Activated CD4-positive, alpha-beta T cell treated with anti-CD3 and anti-CD28 coated beads, Interleukin-2, amount 10 ng/mL, durations not matched to agents 7 days and 5 days (primary cell): ENCODE measurements at regions not wholly inside any gene's neighbourhood (a gene's known extent, or its start where the extent isn't known, plus 50 kb on each side); places are given as distances from the start of the nearest gene placed in this dataset.

ENCODE experiments used
- CTCF ChIA-PET: fragments of 350-600 bp; sonication (Branson Sonifier 250); formaldehyde crosslinking; loops from one replicate; lab custom pipeline; 2021; ENCODE audit warnings: antibody characterized with exemption; lab: Charles Lee
- POLR2A ChIA-PET: fragments of 350-600 bp; sonication (Branson Sonifier 250); formaldehyde crosslinking; loops from one replicate; lab custom pipeline; 2021; ENCODE audit warnings: antibody characterized with exemption; lab: Charles Lee
- DNase-seq: peaks from one replicate; pipeline ENCODE4 v3.0.0-alpha.2; 2020
- H3K27ac Mint-ChIP-seq: one replicate; pipeline ENCODE4 v1.8.0; 2021; ENCODE audit warnings: mild to moderate bottlenecking, moderate library complexity, mixed read lengths
- H3K27me3 Mint-ChIP-seq: one replicate; pipeline ENCODE4 v1.8.0; 2021; ENCODE audit warnings: mixed read lengths
- H3K36me3 Mint-ChIP-seq: one replicate; pipeline ENCODE4 v1.8.0; 2021; ENCODE audit warnings: low read depth, mixed read lengths
- H3K4me1 Mint-ChIP-seq: one replicate; pipeline ENCODE4 v1.8.0; 2021; ENCODE audit warnings: mixed read lengths
- H3K4me3 Mint-ChIP-seq: one replicate; pipeline ENCODE4 v1.8.0; 2021; ENCODE audit warnings: mild to moderate bottlenecking, moderate library complexity, mixed read lengths
- H3K9me3 Mint-ChIP-seq: one replicate; pipeline ENCODE4 v1.8.0; 2021; ENCODE audit warnings: mixed read lengths

- ChIA-PET POLR2A (no interaction called here), CTCF (interaction anchor here (0.7 kb wide), 1 partner anchor 1591 kb away, joined by 3 read pairs; no protein-coding TSS in a partner anchor)
- no peak overlapping the region for H3K4me3 Mint-ChIP-seq
Observed at GRCh38 chr5:163362840-163363371, 74.5 kb upstream of the CCNG1 start.

DNA sequence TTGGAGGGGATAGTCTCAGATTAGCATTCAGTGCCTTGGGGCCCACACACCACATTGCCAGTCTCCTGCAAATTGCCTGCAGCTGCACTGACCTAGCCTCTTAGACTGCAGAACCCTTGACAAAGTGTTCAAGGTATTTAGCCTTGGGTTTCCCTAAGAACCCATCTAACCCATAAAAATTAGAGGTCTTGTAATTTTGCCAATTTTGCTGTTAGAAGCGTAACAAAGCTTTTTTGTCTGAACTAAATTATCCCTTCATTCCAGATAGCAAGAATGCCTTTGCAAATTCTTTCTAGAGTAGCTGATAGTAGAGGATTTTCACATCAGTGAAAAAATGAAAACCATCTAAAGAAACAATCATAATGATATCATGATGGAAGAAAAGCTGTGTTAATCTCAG lies 74.0 kb upstream of the CCNG1 start:
- H3K4me1 Mint-ChIP-seq, result no peaks in the 10 kb centered on the region
- ChIA-PET POLR2A (no interaction called here), CTCF (no interaction called here)
- H3K9me3 Mint-ChIP-seq, result no peaks in the 10 kb centered on the region
- no peak overlapping the region for H3K27ac Mint-ChIP-seq
- no peak overlapping the region for H3K4me3 Mint-ChIP-seq
- H3K27me3 Mint-ChIP-seq, result no peaks in the 10 kb centered on the region
- H3K36me3 Mint-ChIP-seq, result no peaks in the 10 kb centered on the region
- DNase-seq, result no peak

More at GRCh38 chr5:163362840-163363371, 74.5 kb upstream of the CCNG1 start:
- Mint-ChIP-seq H3K9me3 (no peaks in the 10 kb centered on the region), H3K27me3 (no peaks in the 10 kb centered on the region), H3K27ac (no peak overlapping the region), H3K36me3 (no peaks in the 10 kb centered on the region), H3K4me1 (no peaks in the 10 kb centered on the region)
- no peak for DNase-seq

- CTCF ChIA-PET, result no interaction called here
- Mint-ChIP-seq H3K4me3 (no peak overlapping the region), H3K27me3 (no peaks in the 10 kb centered on the region), H3K4me1 (no peaks in the 10 kb centered on the region), H3K9me3 (no peaks in the 10 kb centered on the region), H3K27ac (no peak overlapping the region), H3K36me3 (no peaks in the 10 kb centered on the region)
- POLR2A ChIA-PET, result no interaction called here
- DNase-seq, result no peak
Observed at GRCh38 chr5:163366757-163367156, 70.6 kb upstream of the CCNG1 start.

GRCh38 chr5:163369776-163370385 lies 67.5 kb upstream of the CCNG1 start:
- H3K36me3 Mint-ChIP-seq, result no peaks in the 10 kb centered on the region
- ChIA-PET POLR2A (no interaction called here), CTCF (no interaction called here)
- DNase-seq, result no peak
- H3K4me1 Mint-ChIP-seq, result no peaks in the 10 kb centered on the region
- H3K9me3 Mint-ChIP-seq, result no peaks in the 10 kb centered on the region
- H3K4me3 Mint-ChIP-seq, result no peak overlapping the region
- no peak overlapping the region for H3K27ac Mint-ChIP-seq
- H3K27me3 Mint-ChIP-seq, result no peaks in the 10 kb centered on the region

DNA sequence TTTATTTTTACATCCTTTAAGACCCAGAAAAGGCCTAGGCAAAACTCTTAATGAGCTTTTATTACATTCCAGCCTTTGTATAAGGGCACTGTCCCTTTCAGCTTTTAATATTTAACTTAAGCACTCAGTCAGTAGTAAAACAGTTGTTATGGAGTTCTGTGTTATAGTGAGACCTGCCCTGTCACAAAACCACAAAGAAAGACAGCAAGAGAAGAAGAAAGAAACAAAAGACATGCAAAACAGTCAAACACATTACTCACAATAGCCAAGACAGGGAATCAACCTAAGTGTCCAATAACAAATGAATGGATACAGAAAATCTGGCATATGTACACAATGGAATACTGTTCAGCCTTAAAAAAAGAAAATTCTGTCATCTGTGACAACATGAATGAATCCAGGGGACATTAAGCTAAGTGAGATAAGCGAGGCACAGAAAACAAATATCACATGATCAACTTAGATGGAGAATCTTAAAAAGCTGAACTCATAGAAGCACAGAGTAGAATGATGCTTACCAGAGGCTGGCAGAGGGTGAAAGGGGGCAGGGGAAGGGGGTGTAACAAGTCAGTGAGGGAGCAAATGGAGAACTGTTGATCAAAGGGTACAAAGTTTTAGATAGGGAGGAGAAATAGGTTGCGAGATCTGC lies 63.8 kb upstream of the CCNG1 start:
- Mint-ChIP-seq H3K36me3 (no peaks in the 10 kb centered on the region), H3K9me3 (no peaks in the 10 kb centered on the region), H3K27ac (no peak overlapping the region), H3K4me3 (no peak overlapping the region), H3K27me3 (no peaks in the 10 kb centered on the region), H3K4me1 (no peaks in the 10 kb centered on the region)
- CTCF ChIA-PET, result no interaction called here
- no peak for DNase-seq
- POLR2A ChIA-PET, result no interaction called here

- peaks cover 2% of the 10 kb centered on the region for H3K9me3 Mint-ChIP-seq
- no peaks in the 10 kb centered on the region for H3K4me1 Mint-ChIP-seq
- H3K4me3 Mint-ChIP-seq, result no peak overlapping the region
- CTCF ChIA-PET, result interaction anchor here (1.1 kb wide), 1 partner anchor 22 kb away, joined by 4 read pairs; no protein-coding TSS in a partner anchor
- H3K27ac Mint-ChIP-seq, result no peak overlapping the region
- POLR2A ChIA-PET, result no interaction called here
- no peaks in the 10 kb centered on the region for H3K36me3 Mint-ChIP-seq
- no peaks in the 10 kb centered on the region for H3K27me3 Mint-ChIP-seq
- no peak for DNase-seq
Observed at GRCh38 chr5:163377982-163378381, 59.4 kb upstream of the CCNG1 start.

- Mint-ChIP-seq H3K9me3 (peaks cover 2% of the 10 kb centered on the region), H3K4me3 (no peak overlapping the region), H3K36me3 (no peaks in the 10 kb centered on the region), H3K27me3 (no peaks in the 10 kb centered on the region), H3K4me1 (no peaks in the 10 kb centered on the region), H3K27ac (no peak overlapping the region)
- no peak for DNase-seq
- ChIA-PET CTCF (no interaction called here), POLR2A (no interaction called here)
Observed at GRCh38 chr5:163379298-163380155, 57.9 kb upstream of the CCNG1 start.

DNA sequence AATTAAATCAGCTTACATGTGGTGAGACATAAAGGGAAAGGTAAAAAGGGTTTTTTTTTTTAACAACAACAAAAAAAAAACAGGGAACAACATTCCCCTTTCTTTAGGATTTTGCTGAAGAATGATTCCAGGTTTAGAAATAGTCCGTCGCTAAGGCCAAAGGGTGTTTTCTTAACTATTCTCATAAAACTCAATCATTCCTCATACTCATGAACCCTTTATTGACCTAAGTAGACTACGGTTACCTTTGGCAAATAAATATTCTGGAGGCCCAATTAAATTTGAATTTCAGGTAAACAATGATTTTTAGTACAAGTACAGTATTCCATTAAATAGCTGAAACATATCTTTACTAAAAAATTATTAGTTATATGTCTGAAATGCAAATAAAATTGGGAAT lies 55.6 kb upstream of the CCNG1 start:
- ChIA-PET POLR2A (interaction anchor here (0.6 kb wide), 1 partner anchor 149 kb away, joined by 5 read pairs; no protein-coding TSS in a partner anchor), CTCF (no interaction called here)
- no peak overlapping the region for H3K4me3 Mint-ChIP-seq
- DNase-seq, result no peak
- H3K27ac Mint-ChIP-seq, result no peak overlapping the region
- no peaks in the 10 kb centered on the region for H3K4me1 Mint-ChIP-seq
- peaks cover 2% of the 10 kb centered on the region for H3K9me3 Mint-ChIP-seq
- peaks cover 3% of the 10 kb centered on the region for H3K27me3 Mint-ChIP-seq
- no peaks in the 10 kb centered on the region for H3K36me3 Mint-ChIP-seq

DNA sequence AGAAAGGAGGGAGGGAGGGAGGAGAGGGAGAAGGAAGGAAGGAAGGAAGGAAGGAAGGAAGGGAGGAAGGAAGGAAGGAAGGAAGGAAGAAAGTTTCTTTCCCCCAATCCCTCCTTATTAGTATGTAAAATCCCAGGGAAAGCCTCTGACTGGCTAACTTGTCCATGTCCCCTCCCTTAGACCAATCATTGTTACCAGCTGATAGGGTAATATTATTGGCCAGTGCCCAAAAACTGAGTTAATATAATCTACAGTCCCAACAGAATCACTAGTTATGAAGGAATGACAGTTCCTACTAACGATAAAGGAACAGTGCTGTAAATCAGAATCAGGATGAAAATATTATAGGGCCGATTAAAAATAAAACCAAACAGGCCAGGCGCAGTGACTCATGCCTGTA lies 53.6 kb upstream of the CCNG1 start:
- POLR2A ChIA-PET, result no interaction called here
- no peak overlapping the region for H3K27ac Mint-ChIP-seq
- H3K9me3 Mint-ChIP-seq, result peaks cover 2% of the 10 kb centered on the region
- CTCF ChIA-PET, result no interaction called here
- DNase-seq, result no peak
- H3K36me3 Mint-ChIP-seq, result no peaks in the 10 kb centered on the region
- H3K4me1 Mint-ChIP-seq, result no peaks in the 10 kb centered on the region
- no peak overlapping the region for H3K4me3 Mint-ChIP-seq
- H3K27me3 Mint-ChIP-seq, result peaks cover 3% of the 10 kb centered on the region

GRCh38 chr5:163384669-163385068 lies 52.7 kb upstream of the CCNG1 start:
- no peak for DNase-seq
- CTCF ChIA-PET, result no interaction called here
- Mint-ChIP-seq H3K36me3 (no peaks in the 10 kb centered on the region), H3K27me3 (peaks cover 3% of the 10 kb centered on the region), H3K4me3 (no peak overlapping the region), H3K9me3 (peaks cover 2% of the 10 kb centered on the region), H3K4me1 (no peaks in the 10 kb centered on the region), H3K27ac (no peak overlapping the region)
- POLR2A ChIA-PET, result no interaction called here

GRCh38 chr5:163385271-163385670 lies 52.1 kb upstream of the CCNG1 start:
- H3K36me3 Mint-ChIP-seq, result no peaks in the 10 kb centered on the region
- H3K4me1 Mint-ChIP-seq, result no peaks in the 10 kb centered on the region
- CTCF ChIA-PET, result no interaction called here
- no peak for DNase-seq
- H3K27me3 Mint-ChIP-seq, result peaks cover 3% of the 10 kb centered on the region
- no peak overlapping the region for H3K27ac Mint-ChIP-seq
- POLR2A ChIA-PET, result no interaction called here
- H3K9me3 Mint-ChIP-seq, result no peaks in the 10 kb centered on the region
- no peak overlapping the region for H3K4me3 Mint-ChIP-seq

DNA sequence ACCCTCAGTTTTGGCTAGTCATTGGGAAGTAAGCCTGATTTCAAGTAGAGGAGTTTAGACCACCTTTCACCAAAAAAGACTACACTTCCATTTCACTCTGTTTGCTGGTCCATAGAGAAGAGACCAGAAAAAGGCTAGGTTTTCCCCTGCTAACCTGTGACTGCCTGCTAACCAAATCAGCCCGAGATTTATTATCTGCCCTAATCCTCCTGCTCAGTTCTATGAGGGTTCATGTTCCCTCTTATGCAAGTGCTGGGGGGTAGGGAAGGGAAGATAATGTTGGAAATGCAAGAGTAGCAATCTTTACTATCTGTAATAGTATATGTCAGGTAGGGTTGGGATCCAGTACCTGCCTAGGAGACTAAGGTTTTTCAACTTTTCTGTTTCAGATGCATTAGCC lies 51.6 kb upstream of the CCNG1 start:
- Mint-ChIP-seq H3K4me3 (no peak overlapping the region), H3K36me3 (no peaks in the 10 kb centered on the region), H3K27me3 (peaks cover 6% of the 10 kb centered on the region), H3K9me3 (no peaks in the 10 kb centered on the region), H3K27ac (no peak overlapping the region), H3K4me1 (no peaks in the 10 kb centered on the region)
- ChIA-PET CTCF (no interaction called here), POLR2A (no interaction called here)
- no peak for DNase-seq

- H3K4me1 Mint-ChIP-seq, result no peaks in the 10 kb centered on the region
Observed at GRCh38 chr5:163386352-163386751, 51.0 kb upstream of the CCNG1 start.

More at GRCh38 chr5:163386352-163386751, 51.0 kb upstream of the CCNG1 start:
- H3K36me3 Mint-ChIP-seq, result no peaks in the 10 kb centered on the region
- no peaks in the 10 kb centered on the region for H3K9me3 Mint-ChIP-seq
- POLR2A ChIA-PET, result no interaction called here
- H3K27me3 Mint-ChIP-seq, result peaks cover 6% of the 10 kb centered on the region
- no peak overlapping the region for H3K27ac Mint-ChIP-seq
- DNase-seq, result no peak
- H3K4me3 Mint-ChIP-seq, result no peak overlapping the region
- CTCF ChIA-PET, result no interaction called here
